Astrocyte (in vitro differentiated cells and primary cell): ENCODE measurements at regions not wholly inside any gene's neighbourhood (a gene's known extent, or its start where the extent isn't known, plus 50 kb on each side); places are given as distances from the start of the nearest gene placed in this dataset.

ENCODE experiments used
- EZH2 ChIP-seq: IDR thresholded peaks from 2 replicates; pipeline ENCODE4 v1.6.1; 2012; ENCODE audit warnings: mild to moderate bottlenecking, low read length, inconsistent platforms; ENCODE audit not compliant: insufficient read depth
- TF ChIP-seq, protein P1 (sequence below): IDR thresholded peaks from 2 replicates; pipeline ENCODE4 v1.5.1; 2011; ENCODE audit warnings: low read depth, mild to moderate bottlenecking, inconsistent platforms, low read length, moderate library complexity; ENCODE audit not compliant: insufficient read depth

DNA sequence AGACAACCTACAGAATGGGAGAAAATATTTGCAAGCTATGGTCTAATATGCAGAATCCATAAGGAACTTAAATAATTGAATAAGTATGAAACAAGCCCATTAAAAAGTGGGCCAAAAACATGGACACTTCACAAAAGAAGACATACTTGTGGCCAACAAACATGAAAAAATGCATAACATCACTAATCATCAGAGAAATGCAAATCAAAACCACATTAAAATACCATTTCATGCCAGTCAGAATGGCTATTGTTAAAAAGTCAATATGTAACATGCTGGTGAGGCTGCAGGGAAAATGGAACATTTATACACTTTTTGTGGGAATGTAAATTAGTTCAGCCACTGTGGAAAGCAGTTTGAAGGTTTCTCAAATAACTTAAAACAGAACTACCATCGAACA lies 945.4 kb upstream of the FLRT2 start:
- TF ChIP-seq, protein P1, sequence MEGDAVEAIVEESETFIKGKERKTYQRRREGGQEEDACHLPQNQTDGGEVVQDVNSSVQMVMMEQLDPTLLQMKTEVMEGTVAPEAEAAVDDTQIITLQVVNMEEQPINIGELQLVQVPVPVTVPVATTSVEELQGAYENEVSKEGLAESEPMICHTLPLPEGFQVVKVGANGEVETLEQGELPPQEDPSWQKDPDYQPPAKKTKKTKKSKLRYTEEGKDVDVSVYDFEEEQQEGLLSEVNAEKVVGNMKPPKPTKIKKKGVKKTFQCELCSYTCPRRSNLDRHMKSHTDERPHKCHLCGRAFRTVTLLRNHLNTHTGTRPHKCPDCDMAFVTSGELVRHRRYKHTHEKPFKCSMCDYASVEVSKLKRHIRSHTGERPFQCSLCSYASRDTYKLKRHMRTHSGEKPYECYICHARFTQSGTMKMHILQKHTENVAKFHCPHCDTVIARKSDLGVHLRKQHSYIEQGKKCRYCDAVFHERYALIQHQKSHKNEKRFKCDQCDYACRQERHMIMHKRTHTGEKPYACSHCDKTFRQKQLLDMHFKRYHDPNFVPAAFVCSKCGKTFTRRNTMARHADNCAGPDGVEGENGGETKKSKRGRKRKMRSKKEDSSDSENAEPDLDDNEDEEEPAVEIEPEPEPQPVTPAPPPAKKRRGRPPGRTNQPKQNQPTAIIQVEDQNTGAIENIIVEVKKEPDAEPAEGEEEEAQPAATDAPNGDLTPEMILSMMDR: no peak
- TF ChIP-seq EZH2: no peak
